ENCODE measurements at regions not wholly inside any gene's neighbourhood (a gene's known extent, or its start where the extent isn't known, plus 50 kb on each side); places are given as distances from the start of the nearest gene placed in this dataset.

DNA sequence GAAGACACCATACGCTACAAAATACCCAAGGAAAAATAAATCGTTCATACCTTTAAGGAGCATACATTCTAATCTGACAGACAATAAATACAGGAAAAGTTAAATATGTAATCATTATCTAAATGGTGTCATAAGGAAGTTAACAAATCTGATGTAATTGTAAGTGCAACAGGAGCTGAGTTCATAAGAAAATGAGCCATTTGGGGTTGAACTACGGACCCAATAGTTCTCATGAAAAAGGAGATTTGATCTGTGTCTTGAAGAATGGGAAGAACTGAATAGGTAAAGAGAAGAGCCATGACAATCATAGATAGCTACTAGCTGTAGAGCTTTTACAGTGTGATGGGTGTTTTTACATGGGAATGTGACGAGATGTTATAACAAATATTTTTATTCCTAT is 175.6 kb downstream of the ANKRD50 start:
- DNase-seq (ENCODE audit: low spot score in 2 of 2), result no peak
- H3K4me1 ChIP-seq, result no peaks in the 10 kb centered on the region
- no peak for TF ChIP-seq POLR2A (IDR thresholded peaks at IDR 0.05)
- TF ChIP-seq, protein P1, sequence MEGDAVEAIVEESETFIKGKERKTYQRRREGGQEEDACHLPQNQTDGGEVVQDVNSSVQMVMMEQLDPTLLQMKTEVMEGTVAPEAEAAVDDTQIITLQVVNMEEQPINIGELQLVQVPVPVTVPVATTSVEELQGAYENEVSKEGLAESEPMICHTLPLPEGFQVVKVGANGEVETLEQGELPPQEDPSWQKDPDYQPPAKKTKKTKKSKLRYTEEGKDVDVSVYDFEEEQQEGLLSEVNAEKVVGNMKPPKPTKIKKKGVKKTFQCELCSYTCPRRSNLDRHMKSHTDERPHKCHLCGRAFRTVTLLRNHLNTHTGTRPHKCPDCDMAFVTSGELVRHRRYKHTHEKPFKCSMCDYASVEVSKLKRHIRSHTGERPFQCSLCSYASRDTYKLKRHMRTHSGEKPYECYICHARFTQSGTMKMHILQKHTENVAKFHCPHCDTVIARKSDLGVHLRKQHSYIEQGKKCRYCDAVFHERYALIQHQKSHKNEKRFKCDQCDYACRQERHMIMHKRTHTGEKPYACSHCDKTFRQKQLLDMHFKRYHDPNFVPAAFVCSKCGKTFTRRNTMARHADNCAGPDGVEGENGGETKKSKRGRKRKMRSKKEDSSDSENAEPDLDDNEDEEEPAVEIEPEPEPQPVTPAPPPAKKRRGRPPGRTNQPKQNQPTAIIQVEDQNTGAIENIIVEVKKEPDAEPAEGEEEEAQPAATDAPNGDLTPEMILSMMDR (IDR thresholded peaks at IDR 0.05), result no peak
- TF ChIP-seq POLR2AphosphoS5 (IDR thresholded peaks at IDR 0.05), result no peak
- TF ChIP-seq EP300 (IDR thresholded peaks at IDR 0.05), result no peak
- no peaks in the 10 kb centered on the region for H3K36me3 ChIP-seq
- no peak overlapping the region for H3K27ac ChIP-seq
- H3K9me3 ChIP-seq, result no peaks in the 10 kb centered on the region
- H3K4me3 ChIP-seq, result no peak overlapping the region
- H3K27me3 ChIP-seq, result no peaks in the 10 kb centered on the region
- 89% methylated on average over 4 of the region's 4 CpGs for WGBS

DNA sequence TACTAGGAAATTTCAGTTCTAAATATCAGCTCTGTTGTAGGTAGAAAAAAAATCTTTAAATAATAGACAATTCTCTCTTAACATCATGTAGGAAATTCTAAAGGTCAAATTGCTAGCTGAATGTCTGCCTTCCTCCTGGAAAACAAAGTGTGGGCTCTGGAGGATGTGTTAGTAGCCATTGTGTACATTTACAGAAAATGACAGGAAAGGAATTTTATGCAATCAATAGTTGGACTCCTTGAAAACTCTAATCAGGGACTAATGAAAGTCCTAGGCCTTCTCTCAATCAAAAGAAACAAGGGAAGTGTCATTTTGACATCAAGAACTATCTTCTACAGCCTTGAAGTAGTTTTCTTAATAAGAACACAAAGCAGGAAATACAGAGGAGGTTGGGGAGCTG is 174.6 kb downstream of the ANKRD50 start:
- Histone ChIP-seq H3K4me3 (no peak overlapping the region), H3K27ac (no peak overlapping the region), H3K36me3 (no peaks in the 10 kb centered on the region), H3K4me1 (no peaks in the 10 kb centered on the region), H3K9me3 (no peaks in the 10 kb centered on the region), H3K27me3 (no peaks in the 10 kb centered on the region)
- TF ChIP-seq EP300 (IDR thresholded peaks at IDR 0.05) (no peak), POLR2A (IDR thresholded peaks at IDR 0.05) (no peak), POLR2AphosphoS5 (IDR thresholded peaks at IDR 0.05) (no peak)
- TF ChIP-seq, protein P1 (IDR thresholded peaks at IDR 0.05), result no peak
- no peak for DNase-seq (ENCODE audit: low spot score in 2 of 2)

DNA sequence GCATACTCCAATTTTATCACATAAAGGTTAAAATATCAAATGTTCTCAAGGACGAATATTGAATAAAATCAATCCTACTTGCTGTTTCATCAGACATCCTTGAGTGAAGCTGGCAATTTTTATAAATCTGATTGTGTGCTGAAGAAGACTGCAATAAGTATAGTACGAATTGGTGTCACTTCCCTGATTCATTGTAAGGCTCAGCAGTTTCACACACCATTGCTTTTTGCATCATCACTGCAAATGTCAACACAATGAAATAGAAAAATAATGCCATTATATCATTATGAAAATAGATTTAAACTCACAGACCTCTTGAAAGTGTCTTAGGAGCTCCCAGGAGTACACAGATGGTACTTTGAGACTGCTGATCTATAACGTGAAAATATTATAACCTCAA is 172.5 kb downstream of the ANKRD50 start:
- no peaks in the 10 kb centered on the region for H3K27me3 ChIP-seq
- 91% methylated on average over 3 of the region's 3 CpGs for WGBS
- TF ChIP-seq POLR2A (IDR thresholded peaks at IDR 0.05) (no peak), EP300 (IDR thresholded peaks at IDR 0.05) (no peak), POLR2AphosphoS5 (IDR thresholded peaks at IDR 0.05) (no peak)
- TF ChIP-seq, protein P1 (IDR thresholded peaks at IDR 0.05), result no peak
- H3K36me3 ChIP-seq, result no peaks in the 10 kb centered on the region
- no peak for DNase-seq (ENCODE audit: low spot score in 2 of 2)
- H3K9me3 ChIP-seq, result no peaks in the 10 kb centered on the region
- no peak overlapping the region for H3K4me3 ChIP-seq
- no peak overlapping the region for H3K27ac ChIP-seq
- H3K4me1 ChIP-seq, result no peaks in the 10 kb centered on the region

DNA sequence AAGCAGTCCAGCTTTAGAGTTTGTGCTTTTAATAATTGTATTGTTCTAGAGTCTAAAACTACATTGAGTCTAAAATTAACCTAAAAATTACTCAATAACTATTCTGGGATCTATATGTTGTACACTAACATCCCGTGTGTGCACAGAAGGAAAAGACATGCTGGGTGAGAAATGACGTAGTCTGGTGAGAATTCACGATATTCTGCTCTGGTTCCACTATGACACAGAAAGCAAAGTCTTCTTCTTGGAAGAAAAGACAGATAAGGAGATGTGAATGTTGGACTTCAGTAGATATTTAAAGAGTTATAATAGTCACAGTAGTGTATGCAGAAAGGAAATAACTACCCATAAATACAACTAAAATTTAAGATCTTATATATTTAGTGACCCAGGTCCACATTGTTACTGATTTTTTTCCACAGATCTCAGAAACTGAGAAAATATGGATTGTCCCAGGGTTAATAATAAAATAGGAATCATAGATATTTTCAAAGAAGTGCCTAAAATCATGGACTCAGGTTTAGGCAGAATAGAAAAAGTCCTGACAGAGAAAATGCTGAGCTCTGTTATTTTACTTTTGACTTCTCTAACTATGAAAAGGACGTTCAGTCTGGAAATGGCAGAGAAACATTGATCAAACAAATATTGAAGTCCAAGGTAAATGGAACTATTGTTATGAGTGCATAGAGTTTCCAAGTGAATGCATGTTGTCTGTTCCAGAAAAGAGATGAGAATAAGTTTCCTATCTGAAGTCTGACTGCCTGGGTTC is 170.7 kb downstream of the ANKRD50 start:
- WGBS, result 76% methylated on average over 4 of the region's 4 CpGs
- Histone ChIP-seq H3K4me3 (no peak overlapping the region), H3K27me3 (no peaks in the 10 kb centered on the region), H3K36me3 (no peaks in the 10 kb centered on the region), H3K27ac (no peak overlapping the region), H3K4me1 (no peaks in the 10 kb centered on the region), H3K9me3 (no peaks in the 10 kb centered on the region)
- no peak for TF ChIP-seq POLR2AphosphoS5 (IDR thresholded peaks at IDR 0.05)
- TF ChIP-seq POLR2A (IDR thresholded peaks at IDR 0.05), result no peak
- TF ChIP-seq, protein P1 (IDR thresholded peaks at IDR 0.05), result no peak
- no peak for TF ChIP-seq EP300 (IDR thresholded peaks at IDR 0.05)
- DNase-seq (ENCODE audit: low spot score in 2 of 2), result no peak

DNA sequence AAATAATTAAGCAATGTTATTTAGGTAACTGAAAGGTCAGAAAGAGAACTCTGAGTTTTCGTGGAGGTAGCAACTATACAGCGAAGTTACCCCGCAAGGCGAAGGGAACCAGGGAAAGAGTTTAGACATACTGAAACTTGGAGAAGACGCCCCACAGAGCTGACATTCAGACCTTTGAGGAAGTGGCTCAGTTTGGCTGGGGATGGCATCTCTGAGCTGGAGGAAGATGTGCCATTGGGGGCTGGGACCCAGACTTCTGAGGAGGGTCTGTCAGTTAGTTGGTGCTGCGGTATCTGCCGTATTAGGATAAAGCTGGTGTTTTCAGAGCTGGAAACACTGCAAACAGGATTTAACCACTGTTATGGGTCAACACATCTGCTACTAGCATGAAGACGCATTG is 156.6 kb downstream of the ANKRD50 start:
- no peak overlapping the region for H3K4me3 ChIP-seq
- H3K4me1 ChIP-seq, result no peaks in the 10 kb centered on the region
- no peak for TF ChIP-seq EP300 (IDR thresholded peaks at IDR 0.05)
- TF ChIP-seq, protein P1 (IDR thresholded peaks at IDR 0.05), result no peak
- TF ChIP-seq POLR2AphosphoS5 (IDR thresholded peaks at IDR 0.05), result no peak
- no peak for TF ChIP-seq POLR2A (IDR thresholded peaks at IDR 0.05)
- no peaks in the 10 kb centered on the region for H3K36me3 ChIP-seq
- no peak overlapping the region for H3K27ac ChIP-seq
- no peak for DNase-seq (ENCODE audit: low spot score in 2 of 2)
- H3K9me3 ChIP-seq, result no peaks in the 10 kb centered on the region
- no peaks in the 10 kb centered on the region for H3K27me3 ChIP-seq
- WGBS, result 94% methylated on average over 8 of the region's 8 CpGs

All from suprapubic skin (tissue), 4 donors.